CD4-positive, alpha-beta T cell treated with Interleukin-4 for 4 hours (primary cell): ENCODE measurements at regions not wholly inside any gene's neighbourhood (a gene's known extent, or its start where the extent isn't known, plus 50 kb on each side); places are given as distances from the start of the nearest gene placed in this dataset.
"Not testable (repeated sequence)": the region's sequence is repeated elsewhere in the genome, so short reads cannot be mapped to it uniquely, and the experiment has no call there.

Source experiments
- DNase-seq: peaks from one replicate; pipeline ENCODE4 v3.0.0-alpha.2; 2020

DNA sequence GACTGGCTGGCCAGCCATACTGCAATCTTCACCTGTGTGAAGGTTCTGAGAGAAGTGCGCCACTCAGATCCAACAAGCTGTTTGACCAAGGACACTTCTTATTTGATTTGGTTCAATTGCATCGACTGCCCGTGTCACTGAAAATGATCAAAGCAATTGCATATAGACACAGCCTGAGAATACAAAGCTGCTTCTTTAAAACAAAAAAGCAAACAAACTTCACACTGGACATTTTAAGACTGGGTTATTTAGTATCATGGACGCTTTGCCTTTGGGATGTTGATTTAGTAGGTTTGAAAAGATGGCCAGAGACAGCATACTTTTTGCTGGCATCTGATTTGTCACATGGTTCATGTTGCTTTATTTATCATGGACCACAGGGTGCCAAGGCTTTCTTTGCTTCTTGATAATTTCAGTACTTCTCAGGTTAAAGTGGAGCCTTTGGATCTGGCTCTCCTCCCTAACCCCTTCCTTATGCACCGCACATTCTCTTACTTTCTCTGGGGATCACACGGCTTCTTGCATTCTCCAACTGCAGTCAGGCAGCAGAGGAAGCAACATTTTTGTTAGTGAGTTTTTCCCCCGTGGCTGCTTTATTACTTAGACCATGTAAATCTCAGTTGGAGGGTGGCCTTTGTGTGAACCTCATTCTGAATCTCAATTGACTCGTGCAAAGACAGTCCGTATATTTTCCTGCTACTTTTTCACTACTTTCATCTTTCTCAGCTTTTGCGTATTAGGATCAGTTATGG lies 151.0 kb downstream of the CD47 start:
- no peak for DNase-seq

DNA sequence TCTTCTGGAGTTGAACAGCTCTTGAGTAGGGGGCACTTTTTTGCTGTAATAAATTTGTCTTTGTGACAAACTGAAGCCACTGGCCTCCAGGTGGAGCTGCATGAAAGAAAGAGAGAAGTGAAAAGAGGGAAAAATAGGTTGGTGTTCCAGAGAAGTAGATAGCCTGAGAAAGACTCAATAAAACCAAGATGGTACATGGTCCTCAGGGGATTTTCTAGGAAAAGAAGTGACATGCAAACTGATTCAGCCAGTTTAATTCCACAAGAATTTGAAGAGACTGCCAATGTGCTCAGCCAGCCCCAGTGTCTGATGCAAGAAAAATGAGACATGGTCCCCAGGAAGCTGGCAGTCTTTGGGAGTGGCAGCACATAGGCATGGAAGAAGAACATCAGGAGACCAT lies 152.7 kb downstream of the CD47 start:
- DNase-seq: peak; percentile 15

DNA sequence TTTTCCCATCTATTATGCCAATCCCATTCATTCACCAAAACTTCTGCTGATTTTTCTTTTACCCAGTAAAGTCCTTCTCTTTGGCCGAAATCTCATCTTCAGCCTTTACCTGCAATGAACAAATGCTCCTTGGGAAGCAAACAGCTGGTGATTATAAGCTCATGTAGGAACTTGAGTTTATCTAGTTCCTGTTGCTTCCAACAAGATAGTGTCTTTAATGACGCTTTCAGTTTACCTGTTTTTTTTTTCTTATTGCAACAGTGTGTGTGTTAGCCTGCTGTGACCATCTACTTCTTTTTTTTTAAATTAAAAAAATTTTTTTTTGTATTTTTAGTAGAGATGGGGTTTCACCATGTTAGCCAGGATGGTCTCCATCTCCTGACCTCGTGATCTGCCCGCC lies 156.0 kb downstream of the CD47 start:
- DNase-seq: no peak

DNA sequence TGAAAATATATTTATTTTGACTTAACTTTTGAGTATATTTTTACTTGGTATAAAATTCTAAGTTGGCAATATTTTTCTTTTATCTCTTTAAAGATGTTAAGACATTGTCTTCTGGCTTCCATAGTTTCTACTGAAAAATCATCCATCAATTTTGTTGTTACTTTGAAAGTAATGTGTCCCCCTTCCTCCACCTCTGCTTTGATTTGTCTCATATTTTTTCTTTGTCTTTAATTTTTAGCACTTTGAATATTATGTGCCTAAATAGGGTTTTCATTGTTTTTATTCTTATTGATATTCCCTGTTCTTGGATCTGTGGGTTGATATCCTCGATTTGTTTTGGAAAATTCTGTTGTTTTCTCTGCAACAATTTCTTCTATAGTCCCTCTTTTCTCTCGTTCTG lies 157.4 kb downstream of the CD47 start:
- no peak for DNase-seq

DNA sequence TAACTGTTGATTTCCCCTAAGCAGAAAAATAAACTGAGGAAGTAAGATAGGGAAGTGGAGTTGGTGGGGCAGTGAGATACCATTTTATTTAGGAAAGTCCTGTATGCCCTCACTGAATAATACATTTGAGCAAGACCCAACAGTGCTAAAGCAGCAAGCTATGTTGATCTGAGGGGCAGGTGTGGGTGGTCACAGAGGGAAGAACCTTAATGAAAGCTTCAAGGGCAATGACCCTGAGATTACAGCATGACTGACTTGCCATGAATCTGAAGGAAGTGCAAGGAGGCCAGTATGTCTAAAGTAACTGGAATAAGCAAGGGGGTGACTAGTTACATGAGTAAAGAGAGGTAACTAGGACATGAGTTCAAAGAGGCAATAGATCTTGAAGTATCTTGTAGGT lies 159.5 kb downstream of the CD47 start:
- no peak for DNase-seq

DNA sequence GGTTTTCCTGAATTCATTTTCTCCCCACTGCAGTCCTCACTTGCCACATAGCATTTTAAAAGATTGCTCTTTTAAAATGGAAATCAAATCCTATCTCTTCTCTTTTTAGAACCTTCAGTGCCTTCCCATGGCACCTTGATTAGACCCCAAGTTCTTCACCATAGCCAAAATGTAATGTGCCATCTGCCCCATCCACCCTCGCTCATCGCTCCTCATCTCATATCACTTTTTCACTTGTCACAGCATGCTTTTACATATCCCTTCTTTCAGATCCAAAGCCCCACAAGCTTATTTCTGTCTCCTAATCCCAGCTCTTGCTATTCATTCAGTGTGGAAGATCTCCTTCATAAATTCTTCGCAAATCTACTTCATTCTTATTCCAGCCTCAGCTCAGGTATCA lies 161.7 kb downstream of the CD47 start:
- DNase-seq: no peak

DNA sequence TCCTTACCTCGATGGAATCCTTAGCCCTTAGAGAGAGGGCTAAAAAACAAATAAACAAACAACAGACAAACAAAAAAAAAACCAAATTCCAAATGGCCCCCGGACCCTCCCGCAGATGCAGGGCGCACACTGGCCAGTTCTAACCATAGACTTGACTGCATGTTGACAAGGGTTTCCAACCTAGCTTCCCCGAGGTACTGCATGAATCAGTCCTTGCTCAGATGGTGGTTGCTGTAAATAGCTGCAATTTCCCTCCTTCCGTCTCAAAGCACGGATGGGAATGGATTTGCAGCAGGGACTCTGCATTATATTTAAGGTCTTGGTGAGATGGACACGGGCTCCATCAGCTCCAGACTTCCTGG lies 162.8 kb downstream of the CD47 start:
- DNase-seq: no peak

DNA sequence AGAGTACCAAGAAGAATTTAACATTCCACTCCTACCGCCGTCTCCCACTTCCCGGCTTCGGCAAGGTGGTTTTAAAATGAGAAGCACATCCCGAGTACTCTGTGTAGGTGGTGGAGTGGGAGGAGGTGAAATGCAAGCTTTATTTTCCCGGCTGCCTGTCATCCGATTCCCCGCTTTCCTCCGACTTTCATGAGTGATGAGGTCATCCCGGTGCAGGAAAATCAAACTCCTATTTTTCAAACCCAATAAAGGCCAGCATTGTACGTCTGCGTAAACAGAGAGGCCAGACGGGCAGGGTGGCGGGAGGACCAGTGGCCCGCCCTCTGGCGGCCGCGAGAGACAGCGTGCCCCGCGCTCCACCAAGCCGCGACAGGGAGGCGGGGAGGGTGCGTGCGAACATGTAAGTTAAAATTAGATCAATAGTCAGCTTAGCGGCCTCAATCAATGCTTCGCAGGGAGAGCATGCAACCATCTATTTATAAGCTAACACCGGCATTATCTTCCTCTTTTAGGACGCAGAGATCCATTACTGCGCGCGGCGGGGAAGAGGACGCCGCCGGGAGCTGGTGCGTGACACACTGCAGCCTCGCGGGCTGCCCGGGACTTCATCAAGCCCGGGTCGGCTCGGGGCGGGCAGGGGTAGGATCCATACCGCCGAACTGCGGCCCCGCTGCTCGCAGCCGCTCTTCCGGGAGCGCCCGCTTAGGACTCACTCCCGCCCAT lies 163.3 kb downstream of the CD47 start:
- DNase-seq: peak; percentile 52

DNA sequence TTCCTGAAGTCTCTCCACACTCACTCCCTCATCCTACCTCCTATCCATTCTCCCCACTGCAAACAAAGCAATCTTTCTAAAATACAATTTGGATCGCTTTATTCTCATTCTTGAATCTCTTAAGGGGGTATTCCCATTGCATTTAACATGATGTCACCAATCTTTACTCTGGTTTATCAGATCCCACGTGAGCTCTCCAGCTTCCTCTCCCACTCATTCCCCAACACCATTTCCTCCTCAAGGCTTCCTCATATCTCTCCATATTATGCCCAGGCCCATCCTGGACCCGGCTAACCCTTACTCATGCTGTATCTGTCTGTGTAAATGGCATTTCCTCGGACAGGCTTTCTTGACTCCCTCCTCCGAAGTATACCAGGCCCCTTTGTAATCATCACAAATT lies 165.0 kb downstream of the CD47 start:
- DNase-seq: no peak

DNA sequence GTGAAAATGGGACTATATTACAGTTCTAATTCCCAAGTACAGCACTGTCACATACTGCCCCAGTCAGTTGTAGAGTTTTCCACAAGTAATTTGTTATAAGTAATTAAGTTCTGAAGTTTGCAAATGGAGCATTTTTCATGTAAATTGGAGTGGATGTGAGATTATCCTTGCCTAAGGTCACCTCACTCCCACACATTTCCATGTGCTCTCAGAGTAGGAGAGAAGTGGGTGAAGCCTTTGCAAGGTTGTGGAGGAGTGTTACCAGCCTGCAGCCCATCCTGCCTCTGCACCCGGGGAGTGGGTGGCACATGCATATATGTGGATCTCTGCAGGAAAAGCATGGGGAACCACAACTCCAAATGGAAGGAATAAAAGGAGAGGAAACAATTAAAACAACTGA lies 169.8 kb downstream of the CD47 start:
- DNase-seq: no peak

DNA sequence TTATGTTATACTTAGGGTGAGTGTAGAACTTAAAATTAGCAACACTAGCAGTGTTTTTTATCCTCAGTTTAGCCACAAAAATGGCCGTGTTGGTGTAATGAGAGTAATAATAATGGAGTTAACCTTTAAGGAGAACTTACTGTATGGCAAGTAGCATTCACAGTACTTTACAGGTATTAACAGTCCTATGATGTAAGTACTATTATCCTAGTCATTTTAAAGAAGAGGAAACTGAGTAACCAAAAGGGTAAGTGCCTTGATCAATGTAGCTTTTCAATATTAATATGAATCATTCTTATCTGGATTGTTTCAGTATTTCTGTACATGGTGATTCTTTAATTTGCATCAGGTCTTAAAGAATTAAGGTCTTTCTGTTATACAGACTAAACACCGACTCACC lies 170.3 kb downstream of the CD47 start:
- DNase-seq: no peak

DNA sequence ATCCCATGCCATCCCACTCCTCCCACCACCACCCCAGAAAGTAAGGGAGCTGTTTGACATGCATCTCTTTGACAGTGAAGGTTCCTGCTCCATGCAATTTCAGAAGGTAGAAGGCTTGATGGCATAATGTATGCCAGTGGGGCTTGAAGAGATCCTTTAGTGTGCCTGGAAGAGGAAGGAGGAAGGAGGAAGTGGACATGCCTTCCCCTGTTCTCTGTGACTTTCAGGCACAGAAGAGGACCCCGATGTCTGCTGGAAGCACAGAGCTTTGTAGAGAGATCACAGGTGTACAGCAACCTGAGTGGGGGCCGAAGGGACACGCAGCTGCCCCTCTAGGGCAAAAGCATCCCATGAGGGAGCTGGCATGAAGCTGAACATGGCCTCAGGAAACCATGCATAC lies 171.6 kb downstream of the CD47 start:
- DNase-seq: no peak

DNA sequence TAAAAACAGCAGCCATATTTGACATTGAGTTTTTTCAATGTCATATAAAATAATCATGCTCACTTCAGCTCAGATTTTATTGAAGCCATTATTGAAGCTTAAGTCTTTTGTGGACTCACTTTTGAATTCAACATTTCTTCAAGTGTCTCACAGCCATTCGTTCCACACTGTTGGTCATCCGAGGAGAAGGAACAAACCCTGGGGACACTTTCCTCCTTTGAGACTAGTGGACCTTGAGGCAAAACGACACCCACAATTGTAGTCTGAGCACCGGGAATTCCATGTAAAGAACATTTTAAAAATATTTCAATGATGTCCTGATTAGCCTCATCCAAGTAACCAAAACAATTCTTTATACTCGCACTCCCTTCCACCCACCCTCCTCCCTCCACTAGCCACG lies 174.7 kb downstream of the CD47 start:
- DNase-seq: no peak

DNA sequence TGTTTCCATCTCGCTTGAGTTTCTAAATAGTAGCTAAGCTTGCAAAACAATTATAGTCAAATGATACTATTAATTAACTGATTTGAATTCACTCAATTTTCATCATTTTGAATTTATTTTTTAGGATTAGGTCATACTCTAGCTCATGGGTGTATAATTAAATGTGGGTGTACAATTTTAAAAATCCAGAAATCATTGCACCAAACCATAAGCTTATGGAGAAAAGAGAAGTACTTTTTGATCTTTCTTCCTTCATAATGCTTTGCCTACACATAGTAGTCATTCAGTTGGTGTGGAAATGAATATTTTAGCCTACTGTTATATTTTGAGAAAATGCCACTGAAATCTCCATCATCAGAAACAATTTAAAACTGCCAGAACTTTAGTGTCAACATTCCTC lies 175.1 kb downstream of the CD47 start:
- DNase-seq: no peak

DNA sequence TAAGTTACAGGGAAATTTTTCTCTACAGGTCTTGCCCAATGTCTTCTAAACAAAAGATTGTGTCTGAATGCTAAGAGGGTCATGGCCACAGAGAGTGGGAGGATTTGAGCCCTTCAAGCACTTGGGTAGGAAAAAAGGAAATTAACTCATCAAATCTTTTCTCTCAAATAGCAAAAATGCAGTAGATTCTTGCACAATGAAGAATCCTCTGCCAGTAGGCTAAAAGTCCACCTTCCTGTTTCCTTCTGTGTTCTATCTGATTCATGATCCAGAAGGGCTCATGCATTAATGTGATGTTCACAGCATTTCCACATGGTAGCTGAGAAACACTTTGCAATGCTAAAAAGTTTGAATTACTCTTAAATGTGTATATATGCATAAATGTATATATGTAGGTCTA lies 177.1 kb downstream of the CD47 start:
- no peak for DNase-seq

DNA sequence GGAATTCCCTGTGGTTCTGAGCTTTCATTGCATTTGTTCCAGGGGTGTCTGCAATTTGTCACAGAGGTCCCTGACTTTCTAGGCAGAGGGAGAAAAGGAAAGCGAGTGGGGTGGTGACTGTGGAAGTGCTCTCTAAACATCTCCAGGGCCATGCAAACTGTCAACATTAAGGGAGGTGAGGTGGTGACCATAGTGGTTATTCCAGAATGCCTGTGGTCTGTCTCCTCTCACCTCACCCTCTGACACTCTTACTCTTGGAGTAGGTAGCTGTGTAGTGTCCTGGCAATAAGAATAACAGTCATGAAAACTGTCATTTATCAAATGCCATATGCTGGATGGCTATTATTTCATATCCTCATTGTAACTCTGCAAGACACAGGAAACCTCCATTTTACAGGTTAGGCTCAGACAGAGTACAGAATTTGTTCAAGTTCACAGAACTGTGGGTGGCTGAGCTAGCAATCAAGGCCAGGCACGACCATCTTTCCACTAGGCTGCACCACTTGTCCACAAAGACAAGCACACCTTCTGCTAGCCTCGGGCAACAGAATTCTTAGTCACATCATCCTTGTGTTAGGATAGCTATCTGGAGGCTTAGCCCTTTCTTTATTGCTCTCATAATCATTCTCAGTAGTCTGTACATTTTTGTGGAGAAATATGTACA lies 179.4 kb downstream of the CD47 start:
- DNase-seq: no peak

DNA sequence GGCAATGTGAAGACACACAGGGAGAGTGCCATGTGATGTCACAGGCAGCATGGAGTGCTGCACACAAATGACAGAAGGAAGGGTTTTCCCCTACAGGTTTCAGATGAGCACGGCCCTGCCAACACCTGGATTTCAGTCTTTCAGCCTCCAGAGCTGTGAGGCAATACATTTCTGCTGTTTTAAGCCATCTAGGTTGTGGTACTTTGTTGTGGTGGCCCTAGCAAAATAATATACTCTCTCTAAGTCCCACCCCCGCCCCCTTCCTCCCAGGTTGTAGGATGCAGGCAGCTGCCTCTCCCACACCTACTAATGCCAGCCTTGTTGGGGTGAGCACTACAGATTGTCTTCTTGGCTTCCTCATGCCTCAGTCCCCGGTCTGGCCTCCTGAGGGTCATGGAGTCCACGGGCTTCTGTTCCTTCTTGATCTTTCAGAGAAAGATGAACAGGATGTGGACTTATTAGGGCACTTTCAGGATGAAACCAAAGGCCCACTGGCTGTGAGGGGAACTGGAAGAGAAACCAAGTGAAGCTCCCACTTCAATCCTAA lies 180.0 kb downstream of the CD47 start:
- no peak for DNase-seq

DNA sequence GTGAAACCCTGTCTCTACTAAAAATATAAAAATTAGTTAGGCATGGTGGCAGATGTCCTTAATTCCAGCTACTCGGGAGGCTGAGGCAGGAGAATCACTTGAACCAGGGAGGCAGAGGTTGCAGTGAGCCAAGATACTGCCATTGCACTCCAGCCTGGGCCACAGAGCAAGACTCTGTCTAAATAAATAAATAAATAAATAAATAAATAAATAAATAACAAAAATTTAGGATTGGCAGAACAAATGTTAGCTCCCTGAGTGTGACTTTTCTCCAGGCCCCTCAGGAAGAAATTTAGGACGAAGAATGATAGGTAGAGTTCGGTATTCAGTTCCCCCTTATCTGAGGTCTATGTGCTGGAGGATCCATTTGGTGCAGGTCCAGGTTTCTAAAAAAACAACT lies 181.2 kb downstream of the CD47 start:
- DNase-seq: not testable (repeated sequence)

DNA sequence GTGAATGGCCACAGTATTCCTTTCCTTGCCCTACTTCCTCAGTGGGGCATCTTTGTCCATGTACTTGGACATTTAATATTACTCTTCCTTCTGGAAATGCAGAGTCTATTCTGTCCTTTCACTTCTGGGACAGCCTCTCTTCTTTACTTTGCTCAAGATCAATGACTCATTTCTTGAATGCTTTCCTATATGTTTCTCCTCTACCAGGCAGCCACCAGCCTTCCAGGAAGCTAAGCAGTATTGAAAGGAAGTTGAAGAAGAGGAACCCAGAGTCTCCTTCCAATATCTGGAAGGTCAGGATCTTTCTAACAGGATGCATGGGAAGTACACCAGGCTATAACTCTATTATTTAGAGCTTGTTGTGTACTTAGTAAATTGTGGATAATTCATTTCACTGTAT lies 182.8 kb downstream of the CD47 start:
- DNase-seq: no peak

DNA sequence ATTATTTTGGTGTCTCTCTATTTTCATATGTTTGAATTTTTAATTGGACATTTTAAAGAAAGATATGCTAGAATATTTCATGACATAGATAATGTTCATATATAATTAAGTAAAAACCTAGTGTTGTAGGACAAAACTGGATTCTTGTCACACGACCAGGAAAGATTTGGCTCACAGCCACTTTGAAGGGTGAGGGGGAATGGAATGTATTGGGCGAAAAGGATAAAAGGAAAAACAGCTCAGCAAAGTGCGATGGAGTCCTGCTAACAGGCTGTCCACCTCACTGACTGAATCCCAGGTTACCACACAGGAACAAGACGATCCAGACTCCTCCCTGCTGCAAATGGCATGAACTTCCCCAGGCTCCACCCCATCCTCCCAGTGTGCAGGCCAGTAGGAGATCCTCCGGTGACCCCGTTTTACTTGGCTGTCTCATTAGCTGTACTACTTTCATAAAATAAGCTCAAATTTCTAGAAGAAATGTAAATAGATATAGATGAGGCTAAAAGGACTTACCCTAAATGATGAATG lies 186.2 kb downstream of the CD47 start:
- DNase-seq: no peak

DNA sequence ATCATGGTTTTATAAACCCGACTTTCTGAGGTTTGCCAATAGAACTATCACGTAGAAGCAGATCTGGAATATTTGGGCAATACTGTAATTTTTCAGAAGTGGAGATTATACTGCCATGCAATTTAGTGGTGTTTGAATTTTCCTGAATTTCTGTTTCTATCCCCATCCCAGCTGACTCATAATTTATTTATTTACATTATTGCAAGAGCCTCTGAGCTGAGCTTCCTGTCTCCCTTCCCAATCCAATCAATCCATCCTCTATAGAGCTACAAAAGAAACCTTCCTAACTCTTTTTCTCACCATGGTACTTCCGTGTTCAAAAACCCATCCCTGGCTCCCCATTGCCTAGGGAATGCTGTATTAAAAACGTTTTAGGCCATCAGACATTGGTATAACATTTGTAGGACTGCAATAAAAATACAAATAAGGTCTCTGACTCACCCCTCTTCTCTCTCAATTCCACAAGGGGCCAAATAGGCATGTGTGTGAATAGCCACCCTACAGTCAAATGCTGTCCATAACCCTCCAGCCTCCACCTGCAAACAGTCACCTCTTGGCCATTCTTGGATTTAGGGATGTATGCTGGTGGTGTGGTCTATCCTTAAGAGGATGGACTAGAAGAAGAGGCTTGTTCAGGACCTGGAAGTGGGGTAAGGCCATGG lies 190.7 kb downstream of the CD47 start:
- DNase-seq: no peak

DNA sequence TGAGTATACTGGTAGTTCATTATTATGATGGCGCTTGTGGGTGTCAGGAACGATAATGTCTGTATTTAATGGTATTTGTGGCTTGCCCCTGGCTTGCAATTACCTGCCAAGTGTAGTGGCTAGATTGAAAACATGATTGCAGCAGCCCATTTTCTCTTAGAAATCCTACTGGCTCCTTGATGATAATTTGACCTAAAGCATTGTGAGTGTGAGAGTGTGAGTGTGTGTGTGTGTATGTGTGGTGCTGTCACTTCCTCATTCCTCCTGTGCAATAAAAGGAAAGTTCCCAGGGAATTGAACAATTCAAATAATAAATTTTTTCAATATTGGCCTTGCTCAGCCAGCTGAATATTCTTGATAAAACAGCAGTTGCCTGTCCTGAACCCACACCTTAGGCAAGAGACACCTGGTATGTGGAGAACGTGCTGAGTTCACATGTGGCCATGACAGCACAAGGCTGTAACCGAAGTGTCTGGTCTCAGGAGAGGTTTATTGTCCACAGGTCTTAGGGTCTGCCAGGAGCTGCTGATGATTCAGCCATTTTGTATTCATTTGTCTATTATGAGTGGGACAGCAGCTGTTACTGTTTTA lies 193.3 kb downstream of the CD47 start:
- DNase-seq: no peak

DNA sequence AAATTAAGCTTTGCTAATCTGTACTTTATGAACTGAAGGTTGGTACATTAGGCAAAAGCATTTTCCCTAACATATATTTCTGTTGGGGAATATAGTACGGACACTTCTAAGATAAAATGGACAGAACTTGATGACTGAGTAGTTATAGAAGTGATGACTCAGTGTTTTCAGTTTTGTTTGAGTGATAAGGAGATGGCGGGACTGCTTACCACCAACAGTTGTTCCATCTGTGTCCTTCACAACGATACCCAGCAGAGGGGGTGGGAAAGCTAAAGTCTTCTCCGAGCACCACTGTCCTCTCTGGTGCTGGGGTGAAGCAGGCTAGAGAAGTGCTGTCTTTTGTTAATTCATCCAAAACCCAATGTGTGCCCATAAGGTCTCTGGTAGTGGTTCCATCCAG lies 195.8 kb downstream of the CD47 start:
- no peak for DNase-seq
